WI38 (cell line): ENCODE measurements at regions not wholly inside any gene's neighbourhood (a gene's known extent, or its start where the extent isn't known, plus 50 kb on each side); places are given as distances from the start of the nearest gene placed in this dataset.

Source experiments
- H3K4me3 ChIP-seq: 2 replicates; pipeline ENCODE4 v1.5.1; 2011; ENCODE audit warnings: low read depth, mild to moderate bottlenecking, control low read depth, low read length
- CTCF ChIP-seq: IDR thresholded peaks from 2 replicates; pipeline ENCODE4 v1.5.1; 2012; ENCODE audit warnings: low read depth, mild to moderate bottlenecking, control low read depth, low read length

DNA sequence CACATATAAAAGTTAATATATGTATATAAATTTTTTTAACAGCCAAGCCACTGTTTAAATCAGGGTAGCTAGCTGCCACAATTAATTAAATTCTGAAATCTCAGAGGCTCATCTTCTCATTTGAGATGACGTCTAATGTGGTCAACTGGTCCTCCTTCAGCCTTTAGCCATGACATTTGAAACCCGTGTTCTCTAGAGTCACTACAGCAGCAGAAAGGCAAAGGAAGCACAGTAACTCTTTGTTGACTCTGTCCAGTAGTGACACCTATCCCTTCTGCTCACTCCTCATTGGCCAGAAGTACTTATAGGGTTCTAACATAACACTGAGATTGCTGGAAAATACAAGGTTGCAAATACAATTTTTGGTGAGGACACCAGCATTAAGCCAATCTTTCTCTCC, 555.5 kb downstream of the ETV1 start:
- no peak overlapping the region for H3K4me3 ChIP-seq
- no peak for TF ChIP-seq CTCF

- no peak for TF ChIP-seq CTCF
- H3K4me3 ChIP-seq: no peak overlapping the region
Observed at GRCh38 chr7:13442226-13442625, 547.2 kb downstream of the ETV1 start.

DNA sequence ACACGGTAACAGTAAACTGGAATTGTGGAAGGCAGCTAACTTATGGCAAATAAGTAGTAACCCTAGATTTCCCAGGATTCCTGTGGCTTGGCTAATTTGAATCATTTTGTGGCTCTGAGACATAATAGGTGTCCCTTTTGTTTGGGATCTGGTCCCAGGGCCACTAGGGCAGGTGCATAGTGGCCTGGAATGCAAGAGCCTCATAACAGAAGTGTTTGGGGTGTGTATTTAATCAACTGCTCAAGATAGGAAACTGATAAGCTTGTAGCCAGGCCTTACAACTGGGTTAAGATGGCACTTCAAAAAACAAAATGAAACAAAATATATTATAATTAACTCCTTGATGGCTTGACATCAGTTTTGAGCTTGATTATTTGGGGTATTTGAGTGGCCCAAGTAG, 541.8 kb downstream of the ETV1 start:
- TF ChIP-seq CTCF: no peak
- H3K4me3 ChIP-seq: no peak overlapping the region

GRCh38 chr7:13448243-13448642, 541.2 kb downstream of the ETV1 start:
- no peak overlapping the region for H3K4me3 ChIP-seq
- TF ChIP-seq CTCF: no peak

GRCh38 chr7:13449460-13449859, 540.0 kb downstream of the ETV1 start:
- no peak for TF ChIP-seq CTCF
- H3K4me3 ChIP-seq: no peak overlapping the region

GRCh38 chr7:13454916-13455592, 534.4 kb downstream of the ETV1 start:
- no peak overlapping the region for H3K4me3 ChIP-seq
- TF ChIP-seq CTCF: no peak

GRCh38 chr7:13457790-13458189, 531.7 kb downstream of the ETV1 start:
- no peak overlapping the region for H3K4me3 ChIP-seq
- TF ChIP-seq CTCF: no peak
